ENCODE measurements at regions not wholly inside any gene's neighbourhood (a gene's known extent, or its start where the extent isn't known, plus 50 kb on each side); places are given as distances from the start of the nearest gene placed in this dataset.

- no peaks in the 10 kb centered on the region for H3K36me3 ChIP-seq (ENCODE audit: control insufficient read depth in 2 of 2, insufficient read depth in 2 of 2, low read length in 1 of 2)
- ATAC-seq (no peak), FAIRE-seq (no peak), DNase-seq (ENCODE audit: low read depth, low spot score) (no peak)
- intact Hi-C loops (cut with micrococcal nuclease; ENCODE audit: unreplicated experiment) (no loop called here), in situ Hi-C loops (cut with MboI) (no loop called here)
- no peaks in the 10 kb centered on the region for H4K20me1 ChIP-seq (ENCODE audit: control insufficient read depth, insufficient read depth)
- BruUV-seq (replicated peaks): no TSS peak
- 27% methylated on average over 6 of the region's 6 CpGs for WGBS (ENCODE audit: insufficient coverage, insufficient replicate concordance, low lambda C conversion rate, missing lambda C conversion rate)
- no peaks in the 10 kb centered on the region for H3K4me1 ChIP-seq (ENCODE audit: control insufficient read depth, insufficient read depth, low read length)
- no peak overlapping the region for H2AFZ ChIP-seq (ENCODE audit: control insufficient read depth, low read depth, low read length)
- no peaks in the 10 kb centered on the region for H3K27me3 ChIP-seq (replicated peaks in 1 of 2; ENCODE audit: control insufficient read depth in 2 of 2, insufficient read depth in 2 of 2, low read length in 1 of 2)
- CTCF ChIA-PET: no interaction called here
- SMC1A ChIA-PET (ENCODE audit: uncharacterized antibody, unreplicated experiment): no interaction called here
- no peaks in the 10 kb centered on the region for H3K79me2 ChIP-seq (ENCODE audit: control insufficient read depth, insufficient read depth, low read length)
- H3K9me3 ChIP-seq (replicated peaks; ENCODE audit: control insufficient read depth, insufficient read depth, low read length): no peaks in the 10 kb centered on the region
- no peak overlapping the region for H3K9ac ChIP-seq (ENCODE audit: control insufficient read depth, insufficient read depth, low read length)
- no peak overlapping the region for H3K4me3 ChIP-seq
- RAD21 ChIA-PET (ENCODE audit: unreplicated experiment): no interaction called here
- TF ChIP-seq PKNOX1 (IDR thresholded peaks at IDR 0.05) (no peak), ZNF207 (IDR thresholded peaks at IDR 0.05; ENCODE audit: borderline replicate concordance) (no peak), NR2C1 (IDR thresholded peaks at IDR 0.05) (no peak), BRCA1 (IDR thresholded peaks at IDR 0.05; ENCODE audit: low read depth, low read length) (no peak), FOXM1 (IDR thresholded peaks at IDR 0.05; ENCODE audit: low read depth, low read length) (no peak), PML (IDR thresholded peaks at IDR 0.05; ENCODE audit: low read length) (no peak), RAD51 (IDR thresholded peaks at IDR 0.05) (no peak), STAT1 (conservative IDR thresholded peaks at IDR 0.05) (no peak)
- POLR2A ChIA-PET: no interaction called here
- H3K4me2 ChIP-seq (ENCODE audit: control insufficient read depth, insufficient read depth): no peak overlapping the region
- H3K27ac ChIP-seq (ENCODE audit: control insufficient read depth, insufficient read depth): no peak overlapping the region
Measured at GRCh38 chr20:55650657-55651360, 354.5 kb downstream of the CBLN4 start.

- WGBS (ENCODE audit: insufficient coverage, insufficient replicate concordance, low lambda C conversion rate, missing lambda C conversion rate): 6% methylated on average over 6 of the region's 6 CpGs
- Histone ChIP-seq H3K4me3 (no peak overlapping the region), H3K27ac (ENCODE audit: control insufficient read depth, insufficient read depth) (no peak overlapping the region), H3K9ac (ENCODE audit: control insufficient read depth, insufficient read depth, low read length) (no peak overlapping the region), H3K79me2 (ENCODE audit: control insufficient read depth, insufficient read depth, low read length) (no peaks in the 10 kb centered on the region), H4K20me1 (ENCODE audit: control insufficient read depth, insufficient read depth) (no peaks in the 10 kb centered on the region), H2AFZ (ENCODE audit: control insufficient read depth, low read depth, low read length) (no peak overlapping the region), H3K27me3 (replicated peaks in 1 of 2; ENCODE audit: control insufficient read depth in 2 of 2, insufficient read depth in 2 of 2, low read length in 1 of 2) (no peaks in the 10 kb centered on the region), H3K4me2 (ENCODE audit: control insufficient read depth, insufficient read depth) (no peak overlapping the region), H3K9me3 (replicated peaks; ENCODE audit: control insufficient read depth, insufficient read depth, low read length) (no peaks in the 10 kb centered on the region), H3K4me1 (ENCODE audit: control insufficient read depth, insufficient read depth, low read length) (no peaks in the 10 kb centered on the region), H3K36me3 (ENCODE audit: control insufficient read depth in 2 of 2, insufficient read depth in 2 of 2, low read length in 1 of 2) (no peaks in the 10 kb centered on the region)
- in situ Hi-C loops (cut with MboI): no loop called here
- BruUV-seq (replicated peaks): no TSS peak
- no peak for DNase-seq (ENCODE audit: low read depth, low spot score)
- intact Hi-C loops (cut with micrococcal nuclease; ENCODE audit: unreplicated experiment): no loop called here
- no peak for ATAC-seq
- no peak for TF ChIP-seq CREM (IDR thresholded peaks at IDR 0.05; ENCODE audit: low read depth)
- no peak for TF ChIP-seq NFXL1 (IDR thresholded peaks at IDR 0.05; ENCODE audit: borderline replicate concordance)
- no peak for TF ChIP-seq BMI1 (IDR thresholded peaks at IDR 0.05; ENCODE audit: borderline replicate concordance)
- no peak for TF ChIP-seq CBX3 (IDR thresholded peaks at IDR 0.05; ENCODE audit: borderline replicate concordance, low read depth)
- TF ChIP-seq HDGF (IDR thresholded peaks at IDR 0.05): no peak
- TF ChIP-seq SRF (IDR thresholded peaks at IDR 0.05; ENCODE audit: low read depth in 2 of 2, low read length in 2 of 2): no peak
- TF ChIP-seq IRF4 (IDR thresholded peaks at IDR 0.05; ENCODE audit: low read depth, low read length): no peak
- no peak for TF ChIP-seq BRCA1 (IDR thresholded peaks at IDR 0.05; ENCODE audit: low read depth, low read length)
- no peak for TF ChIP-seq SP1 (IDR thresholded peaks at IDR 0.05; ENCODE audit: low read depth, low read length)
- no peak for TF ChIP-seq MYB (IDR thresholded peaks at IDR 0.05; ENCODE audit: borderline replicate concordance, low read depth, low read length)
- no peak for TF ChIP-seq POLR2A (IDR thresholded peaks at IDR 0.05; ENCODE audit: low read depth, low read length)
- no peak for TF ChIP-seq EP300 (IDR thresholded peaks at IDR 0.05; ENCODE audit: borderline replicate concordance in 1 of 2, control insufficient read depth in 1 of 2, low read depth in 2 of 2, low read length in 2 of 2)
- POLR2A ChIA-PET: no interaction called here
- RAD21 ChIA-PET (ENCODE audit: unreplicated experiment): no interaction called here
- CTCF ChIA-PET: no interaction called here
- FAIRE-seq: no peak
- SMC1A ChIA-PET (ENCODE audit: uncharacterized antibody, unreplicated experiment): no interaction called here
Measured at GRCh38 chr20:55649254-55649653, 356.1 kb downstream of the CBLN4 start.

Data from GM12878 (cell line).